Left renal cortex interstitium (tissue), 4 donors: ENCODE measurements at regions not wholly inside any gene's neighbourhood (a gene's known extent, or its start where the extent isn't known, plus 50 kb on each side); places are given as distances from the start of the nearest gene placed in this dataset.
"Not testable (repeated sequence)": the region's sequence is repeated elsewhere in the genome, so short reads cannot be mapped to it uniquely, and the experiment has no call there.

Experiments
- DNase-seq, 4 donors: peaks; one replicate each; pipeline ENCODE4 v3.0.0-alpha.2; 2013; ENCODE audit warnings: low read depth in 4 of 4, low spot score in 2 of 4, missing footprints in 1 of 4

DNA sequence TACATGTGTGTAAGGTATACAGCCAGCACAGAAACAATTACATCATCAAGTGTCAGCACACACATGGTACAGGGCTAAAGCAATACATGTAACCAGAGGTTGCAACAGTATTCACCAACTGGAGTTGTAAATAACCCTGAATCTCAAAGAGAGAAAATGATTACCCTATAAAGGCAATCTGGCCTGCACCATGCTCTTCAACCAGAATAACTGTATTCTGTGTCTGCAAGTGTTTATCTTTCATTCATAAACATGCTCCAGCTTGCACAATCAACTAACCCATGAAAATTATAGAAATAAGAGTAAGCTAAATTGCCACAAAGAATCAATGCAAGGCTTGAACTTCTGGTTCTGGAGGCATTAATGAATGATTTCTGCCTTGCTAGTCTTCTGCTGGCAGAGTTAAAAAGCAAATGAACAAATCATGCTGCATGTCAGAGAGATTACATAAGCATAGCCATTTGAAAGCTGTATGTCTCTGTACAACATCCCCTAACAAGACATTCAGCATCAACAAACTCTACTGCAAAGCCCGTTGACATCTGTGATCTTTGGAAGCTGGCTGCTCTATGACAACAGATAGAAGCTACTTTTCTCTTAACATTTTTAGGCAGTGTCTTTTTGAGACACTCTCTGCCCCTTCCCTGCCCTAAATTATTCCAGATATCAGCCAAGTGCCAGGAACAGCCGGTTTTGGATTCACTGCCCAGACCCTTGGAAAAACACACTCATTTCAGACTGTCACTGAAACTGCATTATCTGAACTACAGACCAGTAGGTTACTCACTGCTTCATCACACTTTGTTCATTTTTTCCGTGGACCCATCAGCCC is 871.0 kb downstream of the OTOL1 start:
- DNase-seq: no peak

DNA sequence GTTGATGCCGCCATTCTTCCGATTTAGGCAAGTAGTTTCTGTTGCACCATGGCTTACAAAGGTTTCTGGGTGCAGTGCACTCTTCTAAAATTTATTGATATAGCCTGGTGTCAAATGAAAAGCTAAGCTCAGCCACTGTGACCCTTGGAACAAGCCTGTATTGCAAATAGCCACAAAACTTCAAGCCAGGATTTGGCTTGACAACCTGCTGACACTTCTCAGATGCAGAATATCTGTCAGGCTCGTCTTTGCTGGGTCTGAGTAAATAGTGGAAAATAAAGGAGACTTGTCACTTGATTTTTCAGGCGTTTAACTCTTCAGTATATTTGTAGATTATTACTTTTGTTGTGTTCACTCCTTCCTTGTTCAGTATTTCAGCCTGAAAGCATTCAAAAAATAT is 871.8 kb downstream of the OTOL1 start:
- DNase-seq: no peak

DNA sequence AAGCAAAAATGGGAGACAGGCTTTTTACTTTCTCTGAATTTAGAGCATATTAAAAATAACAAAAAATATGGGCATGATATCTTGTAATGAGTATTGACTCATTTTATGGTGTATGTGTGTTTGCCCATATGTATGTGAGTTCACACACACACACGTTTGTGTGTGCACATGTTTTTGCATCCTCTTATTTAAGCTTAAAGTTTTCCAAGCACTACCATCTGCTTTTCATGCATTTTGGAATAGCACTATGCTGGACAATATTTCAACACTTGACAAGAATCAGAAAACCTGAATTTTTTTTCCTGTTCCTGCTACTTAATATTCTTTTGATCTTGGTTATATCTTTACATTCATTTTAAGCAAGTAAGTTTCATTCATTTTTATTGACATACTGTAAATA is 872.7 kb downstream of the OTOL1 start:
- no peak for DNase-seq

DNA sequence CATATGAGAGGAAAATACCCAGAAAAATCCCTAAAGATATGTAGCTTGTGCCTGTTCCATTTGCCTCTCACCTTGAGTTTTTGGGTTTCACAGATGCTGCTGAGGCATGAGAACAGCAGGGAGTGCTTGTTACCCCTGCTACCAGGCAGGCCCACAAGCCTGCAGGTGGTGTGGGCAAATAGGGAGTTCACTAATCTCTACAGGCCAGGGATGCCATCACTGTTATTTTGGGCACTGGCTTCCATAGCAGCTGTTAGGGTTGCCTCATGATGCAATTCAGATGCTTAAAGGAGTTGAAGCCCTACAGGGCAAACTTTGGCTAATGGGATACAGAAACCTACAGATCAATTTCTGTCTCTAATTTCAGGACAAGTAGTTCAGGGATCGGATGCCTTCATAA is 873.5 kb downstream of the OTOL1 start:
- DNase-seq: no peak

DNA sequence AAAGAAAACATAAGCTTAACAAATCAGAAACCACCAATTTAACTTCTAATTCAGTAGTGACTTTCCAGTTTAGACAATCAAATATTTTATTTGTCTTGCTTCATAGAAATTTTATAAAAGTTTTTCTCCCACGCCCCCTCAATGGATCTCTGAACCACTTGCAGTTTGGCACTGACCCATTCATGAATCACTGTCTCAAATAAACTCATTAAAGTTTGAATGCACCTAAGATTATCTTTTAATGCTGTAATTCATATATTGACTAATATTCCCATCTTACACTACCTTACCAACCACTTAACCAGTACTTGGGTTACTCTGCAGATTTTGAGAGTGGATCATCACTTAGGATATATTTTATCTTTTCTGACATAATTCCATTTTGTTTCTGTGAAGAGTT is 880.2 kb downstream of the OTOL1 start:
- no peak for DNase-seq

DNA sequence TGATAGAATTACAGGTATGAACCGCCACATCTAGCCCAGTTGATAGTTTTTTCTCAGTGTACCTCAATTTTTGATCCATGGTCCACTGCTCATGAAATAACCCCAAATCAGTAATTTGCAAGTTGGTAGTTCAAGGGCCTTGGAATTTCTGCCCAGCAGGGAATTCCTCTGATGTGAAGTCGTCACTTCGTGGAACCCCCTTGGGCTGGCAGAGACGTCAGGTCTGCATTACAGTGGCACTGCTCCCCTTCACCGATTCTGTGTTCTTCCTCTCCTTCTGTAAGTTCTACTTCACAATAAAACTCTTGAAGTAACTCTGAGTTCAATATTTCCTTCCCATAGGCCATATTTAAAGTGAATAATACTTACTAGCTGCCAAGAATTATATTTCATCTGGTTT is 881.0 kb downstream of the OTOL1 start:
- no peak for DNase-seq

DNA sequence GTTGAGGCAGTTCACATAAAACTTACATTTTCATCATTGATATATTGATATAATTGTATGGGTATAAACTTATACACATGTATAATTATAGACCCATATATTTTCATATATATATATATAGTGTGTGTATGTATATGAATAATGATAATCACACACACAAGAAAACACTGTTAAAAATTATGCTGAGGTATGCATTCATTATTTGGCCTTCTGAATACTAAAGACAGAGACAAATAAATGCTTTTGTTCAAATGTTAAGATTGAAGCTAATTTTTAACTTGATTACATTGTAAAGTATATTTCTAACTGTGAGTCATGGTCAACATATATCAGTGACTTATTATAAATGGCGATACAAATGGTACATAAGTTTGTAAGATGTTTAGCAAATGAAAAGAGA is 888.8 kb downstream of the OTOL1 start:
- DNase-seq: no peak

DNA sequence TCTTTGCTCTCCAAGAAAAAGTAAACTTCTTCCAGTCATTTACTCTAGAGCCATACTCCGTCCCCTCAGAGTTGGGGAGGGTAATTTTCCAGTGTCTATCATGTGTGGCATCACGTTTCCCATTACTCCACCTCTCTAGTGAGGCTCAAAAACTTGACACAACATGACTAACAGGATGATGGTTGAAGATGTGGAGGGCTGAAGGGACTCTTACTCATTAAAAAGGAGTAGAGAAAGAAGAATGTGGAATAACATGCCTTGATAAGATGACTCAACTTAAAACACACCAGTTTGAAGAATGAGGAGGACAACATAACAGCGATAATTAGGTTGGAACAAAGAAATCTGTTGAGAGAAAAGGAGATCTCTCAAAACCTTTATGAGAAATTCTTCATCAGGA is 894.3 kb downstream of the OTOL1 start:
- DNase-seq: no peak

DNA sequence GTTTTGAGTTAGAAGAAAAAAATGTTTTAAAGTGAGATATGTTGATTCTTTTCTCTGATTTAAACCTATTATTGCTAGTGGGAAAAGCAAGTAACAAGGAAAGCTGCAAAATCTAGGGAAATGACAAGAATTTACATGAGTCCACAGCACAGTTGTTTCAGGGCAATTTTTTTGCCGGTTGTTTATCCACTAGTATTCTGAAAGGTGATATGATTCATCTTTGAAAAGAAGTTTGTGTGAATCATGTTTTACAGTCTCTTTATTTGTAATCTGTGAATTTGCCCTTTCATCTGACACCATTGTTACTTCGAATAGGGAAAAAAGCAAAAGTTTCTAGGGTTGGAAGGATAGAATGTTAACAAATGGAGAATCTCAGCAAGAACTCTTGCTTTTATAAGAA is 894.7 kb downstream of the OTOL1 start:
- DNase-seq: no peak

DNA sequence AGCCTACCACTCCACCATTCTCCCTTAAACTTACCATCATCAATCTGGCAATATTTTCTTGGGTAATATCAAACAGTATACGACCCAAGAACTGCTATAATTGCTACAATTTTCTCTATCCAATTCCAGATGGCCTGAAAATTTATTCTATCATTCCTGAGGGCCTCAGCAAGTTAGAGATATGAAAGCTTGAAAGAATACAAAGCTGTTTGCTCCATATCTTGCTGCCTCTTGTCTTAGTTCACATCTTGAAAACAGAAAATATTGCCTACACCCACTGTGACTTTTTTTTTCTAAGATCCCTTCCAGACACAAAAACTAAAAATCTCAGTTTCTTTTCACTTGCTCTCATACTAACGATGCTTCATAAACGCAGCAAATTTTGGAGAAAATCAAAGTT is 898.9 kb downstream of the OTOL1 start:
- no peak for DNase-seq

DNA sequence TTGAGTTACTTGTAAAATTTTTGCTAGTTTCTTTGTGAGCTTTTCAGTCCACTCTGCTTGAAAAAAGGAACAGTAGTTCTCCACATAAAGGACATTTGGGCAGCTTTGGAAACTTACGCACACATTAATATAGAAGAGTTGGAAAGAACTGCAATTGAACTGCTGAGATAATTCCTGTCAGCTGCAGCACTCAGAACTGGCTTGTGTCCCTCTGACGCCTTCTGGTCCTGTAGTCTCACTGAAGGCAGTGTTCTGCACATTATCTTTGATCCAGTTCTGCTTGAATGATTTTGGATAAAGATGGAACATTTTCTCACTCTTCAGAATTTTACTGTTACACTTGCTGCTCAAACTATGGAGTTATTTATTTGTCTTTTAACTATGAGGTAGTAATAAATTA is 901.9 kb downstream of the OTOL1 start:
- DNase-seq: no peak

DNA sequence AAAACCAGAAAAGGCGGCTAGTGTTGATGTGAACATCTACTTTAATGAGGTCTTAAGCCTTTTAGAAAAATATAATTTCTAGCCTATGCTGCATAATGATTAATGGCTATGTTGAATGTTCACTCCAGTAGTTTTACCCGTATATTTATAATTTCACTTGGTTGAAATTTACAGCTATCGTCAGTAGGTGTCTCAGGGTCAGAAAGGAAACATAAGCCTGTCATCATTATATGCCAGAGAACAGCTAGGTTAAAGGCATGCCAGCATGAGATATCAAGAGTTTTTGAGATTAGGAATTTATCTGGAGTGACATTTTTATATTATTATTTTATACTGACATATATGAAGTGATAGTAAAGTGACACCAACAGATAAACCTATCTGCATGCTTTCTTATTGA is 904.1 kb downstream of the OTOL1 start:
- no peak for DNase-seq

DNA sequence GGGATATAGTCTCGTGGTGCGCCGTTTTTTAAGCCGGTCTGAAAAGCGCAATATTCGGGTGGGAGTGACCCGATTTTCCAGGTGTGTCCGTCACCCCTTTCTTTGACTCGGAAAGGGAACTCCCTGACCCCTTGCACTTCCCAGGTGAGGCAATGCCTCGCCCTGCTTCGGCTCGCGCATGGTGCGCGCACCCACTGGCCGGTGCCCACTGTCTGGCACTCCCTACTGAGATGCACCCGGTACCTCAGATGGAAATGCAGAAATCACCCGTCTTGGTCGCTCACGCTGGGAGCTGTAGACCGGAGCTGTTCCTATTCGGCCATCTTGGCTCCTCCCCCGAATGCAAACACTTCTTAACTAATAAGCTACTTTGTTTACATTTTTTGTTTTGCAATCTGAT is 914.9 kb downstream of the OTOL1 start:
- not testable (repeated sequence) for DNase-seq

DNA sequence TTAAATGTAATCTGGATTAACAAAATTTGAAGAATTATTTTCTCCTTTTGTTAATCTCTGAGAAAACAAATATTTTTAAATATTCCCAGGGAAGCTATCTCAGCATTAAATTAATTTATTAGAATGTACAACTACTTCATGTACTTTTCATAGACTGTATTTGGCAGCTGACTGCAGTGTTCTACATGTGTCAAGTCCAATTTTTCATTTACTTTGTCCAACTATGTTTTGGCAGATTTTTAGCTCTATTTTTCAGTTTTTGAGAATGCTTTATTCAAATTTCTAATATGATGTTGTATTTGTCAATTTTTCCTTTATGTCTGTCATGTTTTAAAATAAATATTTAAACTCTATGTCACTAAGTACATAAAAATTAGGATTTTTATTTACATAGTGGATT is 925.1 kb downstream of the OTOL1 start:
- DNase-seq: no peak

DNA sequence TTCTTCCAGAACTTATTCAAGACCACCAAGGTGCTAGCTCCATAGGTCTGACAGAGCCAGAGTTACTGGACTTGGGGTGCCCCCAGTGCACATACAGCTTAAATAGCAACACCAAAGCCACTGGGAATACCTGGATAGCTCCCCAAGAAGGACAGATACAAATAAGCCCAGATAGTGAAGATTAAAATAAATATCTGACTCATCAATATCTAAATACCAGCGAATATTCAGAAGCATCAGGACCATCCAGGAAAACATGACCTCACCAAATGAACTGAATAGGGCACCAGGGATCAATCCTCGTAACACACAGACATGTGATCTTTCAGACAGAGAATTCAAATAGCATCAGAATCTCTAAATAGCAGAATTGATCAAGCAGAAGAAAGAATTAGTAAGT is 931.6 kb downstream of the OTOL1 start:
- no peak for DNase-seq

DNA sequence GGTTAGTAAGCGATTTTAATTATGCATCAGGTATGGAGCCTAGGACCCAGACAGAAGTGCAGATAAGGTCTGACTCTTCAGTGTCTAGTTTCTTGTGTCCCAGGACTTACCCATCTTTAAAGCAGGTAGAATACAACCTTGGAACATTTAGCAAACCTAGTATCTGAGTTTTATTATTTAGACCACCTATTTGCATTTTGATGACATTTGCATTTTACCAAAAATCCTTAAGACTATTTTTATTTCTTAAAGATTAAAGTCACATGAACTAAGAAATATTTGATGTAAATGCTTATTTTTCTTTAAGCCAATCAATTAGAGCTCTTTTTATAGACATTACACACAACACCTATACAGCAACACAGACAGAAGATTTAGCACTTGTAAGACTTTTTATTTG is 939.1 kb downstream of the OTOL1 start:
- DNase-seq: no peak

DNA sequence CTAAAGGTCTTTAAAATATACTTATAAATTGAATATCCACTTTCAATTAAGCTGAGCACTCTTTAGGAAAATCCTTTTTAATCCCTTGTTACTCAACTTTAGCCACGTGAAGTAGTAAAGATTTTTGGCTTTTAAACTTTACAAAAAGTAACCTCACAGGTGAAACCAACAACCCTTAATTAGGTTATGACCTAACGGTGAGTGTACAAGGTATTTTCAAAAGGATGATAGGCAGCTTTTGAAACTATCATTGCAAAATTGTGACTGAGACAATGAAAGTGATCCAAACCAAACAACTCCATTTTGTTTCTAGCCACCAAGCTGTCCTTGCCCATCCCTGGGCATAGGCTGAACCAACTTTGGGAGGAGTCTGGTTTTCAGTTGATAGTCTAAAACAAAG is 940.2 kb downstream of the OTOL1 start:
- DNase-seq: no peak

DNA sequence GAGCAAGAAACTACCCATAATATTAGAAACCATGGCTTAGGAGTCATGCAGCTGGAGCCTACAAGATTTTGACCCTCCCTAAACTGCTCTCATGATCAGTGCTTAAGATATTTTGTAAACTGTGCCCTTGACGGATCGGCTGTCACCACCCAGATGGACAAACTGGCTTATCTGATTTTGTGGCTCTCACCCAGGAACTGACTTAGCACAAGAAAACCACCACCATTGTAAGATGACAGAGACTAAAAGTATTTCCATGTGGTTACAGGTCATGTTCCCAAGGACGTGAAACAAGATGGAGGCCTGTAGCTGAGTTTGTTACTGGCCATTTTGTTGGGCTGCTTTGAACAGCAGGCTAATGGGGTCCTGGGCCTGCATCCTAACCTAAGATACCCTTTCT is 940.9 kb downstream of the OTOL1 start:
- DNase-seq: no peak

DNA sequence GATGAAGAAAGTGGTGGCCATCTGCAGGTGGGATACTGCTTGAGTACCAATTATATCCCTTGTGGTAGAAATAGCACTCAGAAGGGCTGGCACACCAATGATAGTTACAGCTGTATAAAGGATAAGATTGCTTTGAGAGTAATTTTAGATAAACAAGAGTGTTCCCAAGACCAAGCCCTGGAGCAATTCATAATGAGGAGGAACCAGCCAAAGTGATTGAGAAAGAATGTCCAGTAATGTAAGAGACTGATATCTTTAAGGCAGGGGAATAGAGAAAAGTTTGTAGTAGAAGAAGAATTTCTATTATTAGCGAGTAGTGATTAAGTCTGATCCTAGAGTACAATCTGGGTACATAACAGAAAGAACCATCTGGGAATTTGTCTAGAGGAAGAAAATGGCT is 945.1 kb downstream of the OTOL1 start:
- no peak for DNase-seq

DNA sequence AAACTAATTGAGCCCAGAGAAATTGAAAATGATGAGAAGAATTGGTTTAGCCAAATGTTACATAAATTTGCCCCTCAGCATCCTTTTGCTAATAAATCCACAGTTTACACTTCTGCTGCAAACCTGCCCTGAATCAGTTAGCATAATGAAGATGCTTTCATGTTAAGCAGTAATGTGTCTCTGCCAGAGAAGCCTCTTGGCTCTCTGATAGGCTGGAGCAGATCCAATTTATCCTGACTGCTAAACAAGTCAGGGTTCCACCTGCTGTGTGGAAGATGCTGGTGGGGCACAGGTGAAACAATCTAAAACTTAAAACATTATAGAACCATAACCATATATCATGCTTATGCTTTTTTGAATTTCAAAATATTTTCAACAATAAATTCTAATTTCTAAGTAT is 946.8 kb downstream of the OTOL1 start:
- no peak for DNase-seq

DNA sequence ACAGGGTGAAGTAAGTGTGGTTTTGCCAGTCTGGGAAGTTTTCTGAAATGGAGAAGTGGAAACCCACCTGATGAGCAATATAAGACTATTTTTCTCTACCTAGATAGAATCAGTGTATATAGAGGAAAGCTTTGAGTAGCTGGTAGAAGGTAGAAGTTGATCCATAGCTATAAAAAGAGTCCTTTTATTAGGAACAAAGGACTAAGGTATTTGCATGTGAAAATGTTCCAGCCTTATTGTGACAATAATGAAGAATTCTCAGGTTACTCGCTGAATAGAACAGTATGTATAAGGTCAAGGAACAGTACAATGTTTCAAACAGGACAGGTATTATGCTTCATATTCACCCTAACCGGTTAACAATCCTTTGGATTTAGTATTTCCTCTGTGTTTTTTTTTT is 972.2 kb downstream of the OTOL1 start:
- no peak for DNase-seq

DNA sequence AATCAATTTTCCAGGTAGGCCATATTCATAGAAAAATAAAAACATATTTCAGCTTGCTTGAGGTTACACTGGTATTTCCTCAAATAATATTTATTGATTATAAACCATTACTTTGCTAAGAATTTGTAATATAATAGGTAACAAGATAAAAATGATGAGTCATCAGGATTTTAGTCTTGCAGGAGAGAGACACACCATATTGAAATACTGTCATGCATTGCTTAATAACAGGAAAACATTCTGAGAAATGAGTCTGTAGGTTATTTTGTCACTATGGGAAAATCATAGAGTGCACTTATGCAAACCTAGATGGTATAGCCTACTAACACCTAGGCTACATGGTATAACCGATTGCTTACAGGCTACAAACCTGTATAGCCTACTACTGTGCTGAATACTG is 990.5 kb downstream of the OTOL1 start:
- no peak for DNase-seq

DNA sequence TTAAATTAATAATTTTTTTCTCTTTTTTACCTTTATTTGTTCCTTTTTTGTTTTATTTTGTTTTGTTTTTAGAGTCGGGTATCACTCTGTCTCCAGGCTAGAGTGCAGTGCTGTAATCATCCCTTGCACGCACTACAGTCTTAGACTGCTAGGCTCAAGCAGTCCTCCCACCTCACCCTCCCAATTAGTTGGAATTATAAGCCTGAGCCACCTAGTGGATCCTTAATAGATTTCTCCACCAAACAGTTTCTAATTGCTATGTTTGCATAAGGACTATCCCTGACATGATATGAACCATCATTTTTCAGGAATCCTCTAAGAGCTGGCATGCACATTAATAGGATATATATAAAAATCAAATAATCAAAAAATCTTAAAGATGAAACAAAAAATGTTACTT is 993.2 kb downstream of the OTOL1 start:
- no peak for DNase-seq
